Neutrophil (primary cell): ENCODE measurements at regions not wholly inside any gene's neighbourhood (a gene's known extent, or its start where the extent isn't known, plus 50 kb on each side); places are given as distances from the start of the nearest gene placed in this dataset.

Experiments
- H3K27ac ChIP-seq: fragments of 200-600 bp; sonication (generic); 2 replicates; pipeline ENCODE4 v1.5.1; 2016; ENCODE audit warnings: mild to moderate bottlenecking, moderate library complexity
- H3K27me3 ChIP-seq: fragments of 200-600 bp; sonication (generic); 2 replicates; pipeline ENCODE4 v1.6.0; 2016; ENCODE audit warnings: mild to moderate bottlenecking
- H3K36me3 ChIP-seq: fragments of 200-600 bp; sonication (generic); 2 replicates; pipeline ENCODE4 v1.5.1; 2017
- H3K4me1 ChIP-seq, 2 experiments: fragments of 200-600 bp in 1 of 2; sonication (generic) in 1 of 2; 1 replicate in 1 of 2; 2 replicates in 1 of 2; pipeline versions ENCODE4 v1.5.1 to v1.6.1; 2013 to 2016; ENCODE audit warnings: low read depth in 1 of 2, low read length in 1 of 2, mild to moderate bottlenecking in 1 of 2, moderate library complexity in 1 of 2; ENCODE audit not compliant: control insufficient read depth in 1 of 2, insufficient read depth in 1 of 2
- H3K4me3 ChIP-seq, 2 experiments: fragments of 200-600 bp in 1 of 2; sonication (generic) in 1 of 2; 1 replicate in 1 of 2; 2 replicates in 1 of 2; pipeline ENCODE4 v1.5.1; 2013 to 2016; ENCODE audit warnings: low read depth in 1 of 2, low read length in 1 of 2, mild to moderate bottlenecking in 1 of 2, moderate library complexity in 1 of 2
- H3K9me3 ChIP-seq: fragments of 200-600 bp; sonication (generic); 2 replicates; pipeline ENCODE4 v1.5.1; 2016
- TF ChIP-seq, protein P1 (sequence below): fragments of 200-600 bp; sonication (generic); IDR thresholded peaks from 2 replicates; pipeline ENCODE4 v1.5.1; 2016; ENCODE audit warnings: antibody characterized with exemption

DNA sequence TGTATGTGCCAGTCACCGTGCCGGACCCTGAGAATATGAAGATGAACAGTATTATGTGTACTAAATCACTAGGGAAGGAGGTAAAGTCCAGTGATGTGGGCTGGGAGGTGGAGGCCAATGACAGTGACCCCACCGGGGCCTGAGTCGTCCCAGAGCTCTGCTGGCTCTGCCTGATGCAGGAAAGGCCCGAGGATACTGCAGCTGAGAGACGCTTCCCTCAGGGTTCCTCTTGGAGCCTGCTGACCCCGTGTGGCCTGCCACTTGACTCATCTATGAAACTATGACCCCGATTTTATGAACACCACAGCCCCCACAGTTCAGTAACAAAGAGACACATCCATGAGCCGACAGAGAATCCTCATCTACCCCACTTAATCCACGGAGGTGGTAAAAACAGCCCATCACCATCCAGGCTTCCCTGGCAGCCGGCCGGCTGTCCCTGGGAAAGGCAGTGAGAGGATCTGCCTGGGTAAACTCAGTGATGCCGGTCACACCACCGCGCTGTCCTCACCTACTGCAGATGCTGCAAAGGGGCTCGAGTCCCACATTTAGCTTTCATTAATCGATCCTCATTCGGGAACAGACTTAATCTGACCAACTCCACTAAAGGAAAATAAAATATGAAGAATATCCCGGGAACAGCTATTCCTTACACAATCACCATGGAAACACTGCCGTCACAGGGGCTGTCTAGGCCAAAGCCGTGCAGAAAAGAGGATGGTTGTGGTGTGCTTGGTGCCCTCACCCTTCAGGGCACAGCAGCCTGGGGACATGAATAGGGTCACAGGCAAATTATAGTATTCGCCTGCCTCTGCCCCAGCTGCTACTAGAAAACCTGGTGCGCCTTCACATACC lies 82.9 kb downstream of the ARRDC4 start:
- TF ChIP-seq, protein P1, sequence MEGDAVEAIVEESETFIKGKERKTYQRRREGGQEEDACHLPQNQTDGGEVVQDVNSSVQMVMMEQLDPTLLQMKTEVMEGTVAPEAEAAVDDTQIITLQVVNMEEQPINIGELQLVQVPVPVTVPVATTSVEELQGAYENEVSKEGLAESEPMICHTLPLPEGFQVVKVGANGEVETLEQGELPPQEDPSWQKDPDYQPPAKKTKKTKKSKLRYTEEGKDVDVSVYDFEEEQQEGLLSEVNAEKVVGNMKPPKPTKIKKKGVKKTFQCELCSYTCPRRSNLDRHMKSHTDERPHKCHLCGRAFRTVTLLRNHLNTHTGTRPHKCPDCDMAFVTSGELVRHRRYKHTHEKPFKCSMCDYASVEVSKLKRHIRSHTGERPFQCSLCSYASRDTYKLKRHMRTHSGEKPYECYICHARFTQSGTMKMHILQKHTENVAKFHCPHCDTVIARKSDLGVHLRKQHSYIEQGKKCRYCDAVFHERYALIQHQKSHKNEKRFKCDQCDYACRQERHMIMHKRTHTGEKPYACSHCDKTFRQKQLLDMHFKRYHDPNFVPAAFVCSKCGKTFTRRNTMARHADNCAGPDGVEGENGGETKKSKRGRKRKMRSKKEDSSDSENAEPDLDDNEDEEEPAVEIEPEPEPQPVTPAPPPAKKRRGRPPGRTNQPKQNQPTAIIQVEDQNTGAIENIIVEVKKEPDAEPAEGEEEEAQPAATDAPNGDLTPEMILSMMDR: no peak
- Histone ChIP-seq H3K27me3 (no peaks in the 10 kb centered on the region), H3K27ac (no peak overlapping the region), H3K36me3 (no peaks in the 10 kb centered on the region), H3K4me3 (no peak overlapping the region), H3K4me1 (no peaks in the 10 kb centered on the region), H3K9me3 (no peaks in the 10 kb centered on the region)

DNA sequence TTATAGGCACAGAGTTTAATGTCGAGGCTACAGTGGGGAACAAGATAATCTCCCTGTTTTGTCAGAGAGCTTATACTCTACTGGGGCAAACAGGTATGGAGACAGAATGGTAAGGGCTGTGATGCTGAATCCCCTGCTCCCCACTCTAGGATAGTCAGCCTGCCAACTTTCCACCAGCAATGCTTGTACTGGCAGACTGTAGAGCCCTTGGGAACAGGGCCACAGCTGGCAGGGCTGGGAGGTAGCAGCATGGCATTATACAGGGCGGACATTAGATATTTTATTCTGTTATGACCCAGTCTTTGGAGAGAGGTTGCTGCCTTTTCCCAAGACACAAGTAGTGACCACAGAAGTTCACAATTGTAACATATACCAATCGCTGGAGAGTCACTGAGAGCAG lies 91.2 kb downstream of the ARRDC4 start:
- Histone ChIP-seq H3K27me3 (no peaks in the 10 kb centered on the region), H3K36me3 (no peaks in the 10 kb centered on the region), H3K4me1 (no peaks in the 10 kb centered on the region), H3K4me3 (no peak overlapping the region), H3K27ac (no peak overlapping the region), H3K9me3 (no peaks in the 10 kb centered on the region)
- TF ChIP-seq, protein P1: no peak

DNA sequence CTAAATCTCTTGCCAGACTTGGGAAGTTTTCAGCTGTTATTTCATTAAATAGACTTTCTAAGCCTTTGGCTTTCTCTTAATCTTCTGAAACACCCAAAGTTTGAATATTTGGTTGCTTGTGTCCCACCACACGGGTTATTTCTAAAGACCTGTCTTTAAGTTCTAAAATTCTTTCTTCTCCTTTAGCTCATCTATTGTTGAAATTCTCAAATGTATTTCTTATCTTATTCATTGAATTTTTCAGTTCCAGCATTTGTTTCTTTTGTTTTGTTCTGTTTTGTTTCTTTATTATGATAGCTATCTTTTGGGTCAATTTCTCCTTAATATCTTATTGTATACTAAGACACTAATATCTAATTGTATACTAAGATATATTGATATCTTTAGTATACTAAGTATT lies 97.0 kb downstream of the ARRDC4 start:
- H3K27ac ChIP-seq: no peak overlapping the region
- TF ChIP-seq, protein P1: no peak
- H3K4me3 ChIP-seq: no peak overlapping the region
- H3K9me3 ChIP-seq: no peaks in the 10 kb centered on the region
- no peaks in the 10 kb centered on the region for H3K27me3 ChIP-seq
- no peaks in the 10 kb centered on the region for H3K36me3 ChIP-seq
- no peaks in the 10 kb centered on the region for H3K4me1 ChIP-seq

DNA sequence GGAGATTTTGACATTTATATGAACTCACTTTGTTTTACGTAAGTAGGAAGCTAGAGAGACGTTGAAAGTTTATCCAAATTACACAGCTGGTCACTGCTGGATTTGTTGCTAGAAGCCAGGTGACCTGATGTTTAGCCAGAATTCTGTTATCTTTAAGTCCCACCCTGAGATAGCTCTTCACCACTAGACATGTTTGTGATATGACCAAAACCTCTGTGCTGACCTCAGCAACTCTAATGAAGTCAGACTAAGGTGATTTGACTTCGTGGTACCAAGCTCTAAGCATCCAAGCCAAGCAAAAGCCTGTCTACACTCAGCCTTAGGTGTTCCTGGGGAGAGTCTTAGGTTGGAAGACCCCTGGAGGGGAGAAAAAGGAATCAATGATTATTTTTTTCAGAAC lies 102.4 kb downstream of the ARRDC4 start:
- Histone ChIP-seq H3K36me3 (no peaks in the 10 kb centered on the region), H3K4me1 (no peaks in the 10 kb centered on the region), H3K4me3 (no peak overlapping the region), H3K27me3 (no peaks in the 10 kb centered on the region), H3K9me3 (no peaks in the 10 kb centered on the region), H3K27ac (no peak overlapping the region)
- TF ChIP-seq, protein P1: no peak

DNA sequence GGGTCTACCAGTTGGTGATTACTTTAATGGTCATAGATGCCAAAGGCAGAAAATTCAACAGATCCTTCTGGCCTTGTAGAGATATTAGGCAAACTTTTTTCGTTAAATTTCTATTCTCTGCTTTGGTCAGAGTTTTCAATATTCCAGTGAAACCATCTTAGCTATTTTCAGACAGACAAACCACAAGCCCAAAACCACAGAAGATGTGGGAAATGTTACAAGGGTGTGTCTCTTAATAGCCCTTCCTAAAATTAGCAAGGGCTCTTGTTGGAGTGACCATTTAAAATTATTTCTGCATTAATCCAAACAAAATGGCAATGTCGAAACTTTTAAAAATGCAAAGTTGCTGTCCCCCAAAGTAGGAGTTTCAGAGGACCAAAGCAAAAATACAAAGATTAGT lies 102.8 kb downstream of the ARRDC4 start:
- H3K4me3 ChIP-seq: no peak overlapping the region
- no peaks in the 10 kb centered on the region for H3K4me1 ChIP-seq
- H3K27me3 ChIP-seq: no peaks in the 10 kb centered on the region
- TF ChIP-seq, protein P1: no peak
- H3K9me3 ChIP-seq: no peaks in the 10 kb centered on the region
- no peaks in the 10 kb centered on the region for H3K36me3 ChIP-seq
- no peak overlapping the region for H3K27ac ChIP-seq
